Fibroblast of lung (primary cell): ENCODE measurements at regions not wholly inside any gene's neighbourhood (a gene's known extent, or its start where the extent isn't known, plus 50 kb on each side); places are given as distances from the start of the nearest gene placed in this dataset.

Experiments
- EZH2 ChIP-seq: IDR thresholded peaks from 2 replicates; pipeline ENCODE4 v1.5.1; 2012; ENCODE audit warnings: low read length, control low read depth, mild to moderate bottlenecking; ENCODE audit errors: missing control alignments
- TF ChIP-seq, protein P1 (sequence below), 2 donors: IDR thresholded peaks in 1 of 2; conservative IDR thresholded peaks in 1 of 2; 1 replicate in 1 of 2; 2 replicates in 1 of 2; pipeline ENCODE4 v1.5.1; 2011 to 2012; ENCODE audit warnings: low read length in 2 of 2, control low read depth in 1 of 2, inconsistent platforms in 1 of 2, low read depth in 1 of 2, mild to moderate bottlenecking in 1 of 2

DNA sequence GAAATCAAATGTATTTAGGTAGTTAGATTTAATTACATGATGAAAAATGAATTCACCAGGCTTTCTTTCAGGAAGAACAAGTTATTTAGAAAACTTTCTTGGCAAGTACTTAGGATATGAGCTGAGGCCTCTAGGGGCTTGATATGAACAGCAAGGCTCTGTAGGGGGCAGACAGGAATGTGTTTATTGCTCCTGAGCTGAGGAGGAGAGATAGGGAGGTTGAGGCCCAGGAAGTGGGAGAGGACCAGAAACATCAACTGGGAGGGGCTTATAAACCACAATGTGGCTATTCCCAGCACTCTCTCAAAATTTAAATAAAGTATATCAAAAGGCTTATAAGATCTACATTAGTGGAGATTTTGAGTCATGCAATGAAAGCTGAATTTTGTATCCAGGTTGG, 154.0 kb upstream of the MAF start:
- TF ChIP-seq, protein P1, sequence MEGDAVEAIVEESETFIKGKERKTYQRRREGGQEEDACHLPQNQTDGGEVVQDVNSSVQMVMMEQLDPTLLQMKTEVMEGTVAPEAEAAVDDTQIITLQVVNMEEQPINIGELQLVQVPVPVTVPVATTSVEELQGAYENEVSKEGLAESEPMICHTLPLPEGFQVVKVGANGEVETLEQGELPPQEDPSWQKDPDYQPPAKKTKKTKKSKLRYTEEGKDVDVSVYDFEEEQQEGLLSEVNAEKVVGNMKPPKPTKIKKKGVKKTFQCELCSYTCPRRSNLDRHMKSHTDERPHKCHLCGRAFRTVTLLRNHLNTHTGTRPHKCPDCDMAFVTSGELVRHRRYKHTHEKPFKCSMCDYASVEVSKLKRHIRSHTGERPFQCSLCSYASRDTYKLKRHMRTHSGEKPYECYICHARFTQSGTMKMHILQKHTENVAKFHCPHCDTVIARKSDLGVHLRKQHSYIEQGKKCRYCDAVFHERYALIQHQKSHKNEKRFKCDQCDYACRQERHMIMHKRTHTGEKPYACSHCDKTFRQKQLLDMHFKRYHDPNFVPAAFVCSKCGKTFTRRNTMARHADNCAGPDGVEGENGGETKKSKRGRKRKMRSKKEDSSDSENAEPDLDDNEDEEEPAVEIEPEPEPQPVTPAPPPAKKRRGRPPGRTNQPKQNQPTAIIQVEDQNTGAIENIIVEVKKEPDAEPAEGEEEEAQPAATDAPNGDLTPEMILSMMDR (conservative IDR thresholded peaks at IDR 0.05 in 1 of 2, IDR thresholded peaks at IDR 0.05 in 1 of 2; ENCODE audit: low read depth in 1 of 2, low read length in 2 of 2), result no peak
- no peak for TF ChIP-seq EZH2
